GM10266 (cell line): ENCODE measurements at regions not wholly inside any gene's neighbourhood (a gene's known extent, or its start where the extent isn't known, plus 50 kb on each side); places are given as distances from the start of the nearest gene placed in this dataset.

ENCODE experiments used
- DNase-seq: peaks from one replicate; pipeline ENCODE4 v3.0.0; 2012; ENCODE audit errors: extremely low spot score
- TF ChIP-seq, protein P1 (sequence below): IDR thresholded peaks from 2 replicates; pipeline ENCODE4 v1.5.1; 2012; ENCODE audit warnings: mild to moderate bottlenecking, low read depth; ENCODE audit not compliant: control insufficient read depth, insufficient read depth; ENCODE audit errors: missing control alignments

DNA sequence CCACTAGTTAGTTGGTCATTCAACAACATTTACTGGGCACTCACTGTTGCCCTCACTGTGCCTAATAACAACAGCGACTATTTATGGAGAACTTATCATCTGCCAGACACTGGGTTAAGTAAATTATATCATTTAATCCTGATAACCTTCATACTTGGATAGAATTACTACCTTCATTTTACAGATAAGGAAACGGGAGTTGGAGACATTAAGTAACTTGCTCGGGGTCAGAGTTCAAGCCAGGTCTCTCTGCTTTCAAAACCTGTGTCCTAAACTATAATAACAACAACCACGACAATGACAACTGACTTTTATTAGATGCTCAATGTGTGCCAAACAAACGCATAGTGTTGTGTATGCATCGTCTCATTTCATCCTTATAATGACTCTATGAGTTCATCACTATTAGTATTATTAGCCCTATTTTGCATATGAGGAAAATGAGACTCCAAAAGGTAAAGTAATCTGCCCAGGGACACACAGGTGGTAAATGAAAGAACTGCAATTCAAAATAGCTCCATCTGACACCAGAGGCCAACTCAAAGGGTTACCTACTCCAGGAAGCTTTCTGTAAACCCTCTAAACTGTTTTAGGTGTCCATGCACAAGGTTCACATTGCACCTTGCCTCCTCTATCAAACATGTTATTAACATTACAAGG is 98.4 kb upstream of the ACSL4 start:
- DNase-seq: no peak
- TF ChIP-seq, protein P1, sequence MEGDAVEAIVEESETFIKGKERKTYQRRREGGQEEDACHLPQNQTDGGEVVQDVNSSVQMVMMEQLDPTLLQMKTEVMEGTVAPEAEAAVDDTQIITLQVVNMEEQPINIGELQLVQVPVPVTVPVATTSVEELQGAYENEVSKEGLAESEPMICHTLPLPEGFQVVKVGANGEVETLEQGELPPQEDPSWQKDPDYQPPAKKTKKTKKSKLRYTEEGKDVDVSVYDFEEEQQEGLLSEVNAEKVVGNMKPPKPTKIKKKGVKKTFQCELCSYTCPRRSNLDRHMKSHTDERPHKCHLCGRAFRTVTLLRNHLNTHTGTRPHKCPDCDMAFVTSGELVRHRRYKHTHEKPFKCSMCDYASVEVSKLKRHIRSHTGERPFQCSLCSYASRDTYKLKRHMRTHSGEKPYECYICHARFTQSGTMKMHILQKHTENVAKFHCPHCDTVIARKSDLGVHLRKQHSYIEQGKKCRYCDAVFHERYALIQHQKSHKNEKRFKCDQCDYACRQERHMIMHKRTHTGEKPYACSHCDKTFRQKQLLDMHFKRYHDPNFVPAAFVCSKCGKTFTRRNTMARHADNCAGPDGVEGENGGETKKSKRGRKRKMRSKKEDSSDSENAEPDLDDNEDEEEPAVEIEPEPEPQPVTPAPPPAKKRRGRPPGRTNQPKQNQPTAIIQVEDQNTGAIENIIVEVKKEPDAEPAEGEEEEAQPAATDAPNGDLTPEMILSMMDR: no peak

DNA sequence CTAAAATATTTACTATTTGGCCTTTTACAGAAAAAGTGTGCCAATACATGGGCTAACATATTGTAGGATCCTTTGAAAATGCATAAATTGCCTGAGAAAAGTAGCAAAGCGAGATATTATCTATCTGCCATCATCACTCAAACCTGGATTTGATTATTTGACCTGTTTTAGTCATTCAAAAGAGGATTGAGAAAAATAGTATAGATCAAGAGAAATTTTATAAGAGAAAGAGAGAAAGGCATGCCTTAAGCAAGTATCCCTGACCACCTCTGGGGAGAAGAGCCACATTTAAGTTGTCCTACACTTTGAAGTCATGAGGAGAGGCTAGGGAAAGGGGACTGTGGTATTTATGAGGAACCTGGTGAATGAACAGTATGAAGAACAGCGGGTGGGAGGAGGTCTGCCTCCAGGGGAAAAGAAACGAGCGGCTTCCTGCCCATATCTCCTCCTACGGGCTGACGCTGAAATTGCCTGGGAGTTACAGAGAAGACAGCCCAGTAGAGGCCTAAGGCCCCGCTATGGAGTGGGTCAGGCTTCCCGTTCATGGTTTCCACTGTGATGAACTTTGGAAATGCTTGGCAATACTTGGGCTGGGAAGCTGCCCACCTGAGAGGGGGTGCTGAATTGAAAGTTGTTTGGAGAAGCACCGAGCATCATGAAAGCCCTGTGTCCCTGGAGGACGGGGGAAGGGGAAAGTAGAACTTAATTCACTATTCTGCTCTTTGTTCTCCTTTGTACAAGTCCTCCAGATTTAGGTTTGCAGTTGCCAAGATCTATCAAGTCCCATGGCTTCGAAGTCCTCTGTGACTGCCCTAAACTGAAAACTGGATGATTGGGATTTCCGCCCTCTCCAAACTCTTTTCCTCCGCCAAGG is 106.9 kb upstream of the ACSL4 start:
- DNase-seq: no peak
- TF ChIP-seq, protein P1: no peak

DNA sequence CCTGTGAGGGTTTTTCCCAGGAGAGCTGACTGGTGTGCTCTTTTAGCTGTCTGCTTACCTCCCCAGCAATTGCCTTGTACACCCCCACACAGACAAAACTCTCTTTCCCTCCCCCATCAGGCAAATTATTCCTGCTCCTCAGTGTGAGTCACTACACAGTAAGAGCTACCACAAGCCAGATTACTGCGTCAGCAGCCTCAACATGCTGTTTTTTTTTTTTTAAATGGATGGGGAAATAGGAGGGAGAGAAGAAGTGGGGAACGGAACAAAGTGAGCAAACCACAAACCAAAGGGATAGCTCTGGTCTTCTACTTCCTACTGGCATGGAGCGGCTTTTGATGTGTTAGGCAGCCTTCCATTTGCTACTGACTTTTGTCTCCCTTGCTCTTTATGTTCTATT is 107.5 kb upstream of the ACSL4 start:
- TF ChIP-seq, protein P1: no peak
- no peak for DNase-seq

DNA sequence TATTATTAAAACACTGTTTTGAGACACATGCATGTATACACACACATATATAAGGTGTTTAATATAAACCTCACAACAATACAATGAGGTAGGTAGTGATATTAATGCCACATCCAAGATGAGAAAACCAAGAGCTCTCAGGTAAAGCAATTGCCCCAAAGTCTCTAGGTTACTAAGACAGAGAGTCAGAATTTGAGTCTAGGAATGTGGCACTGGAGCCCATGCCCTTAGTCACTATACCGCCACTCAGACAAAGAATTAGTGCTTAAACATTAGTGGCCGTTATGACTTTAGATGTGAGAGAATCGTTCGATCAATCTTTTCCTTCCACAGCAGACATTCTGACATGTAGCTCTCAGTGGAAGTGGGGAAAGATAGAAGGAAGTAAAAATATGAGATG is 108.2 kb upstream of the ACSL4 start:
- DNase-seq: no peak
- TF ChIP-seq, protein P1: no peak

DNA sequence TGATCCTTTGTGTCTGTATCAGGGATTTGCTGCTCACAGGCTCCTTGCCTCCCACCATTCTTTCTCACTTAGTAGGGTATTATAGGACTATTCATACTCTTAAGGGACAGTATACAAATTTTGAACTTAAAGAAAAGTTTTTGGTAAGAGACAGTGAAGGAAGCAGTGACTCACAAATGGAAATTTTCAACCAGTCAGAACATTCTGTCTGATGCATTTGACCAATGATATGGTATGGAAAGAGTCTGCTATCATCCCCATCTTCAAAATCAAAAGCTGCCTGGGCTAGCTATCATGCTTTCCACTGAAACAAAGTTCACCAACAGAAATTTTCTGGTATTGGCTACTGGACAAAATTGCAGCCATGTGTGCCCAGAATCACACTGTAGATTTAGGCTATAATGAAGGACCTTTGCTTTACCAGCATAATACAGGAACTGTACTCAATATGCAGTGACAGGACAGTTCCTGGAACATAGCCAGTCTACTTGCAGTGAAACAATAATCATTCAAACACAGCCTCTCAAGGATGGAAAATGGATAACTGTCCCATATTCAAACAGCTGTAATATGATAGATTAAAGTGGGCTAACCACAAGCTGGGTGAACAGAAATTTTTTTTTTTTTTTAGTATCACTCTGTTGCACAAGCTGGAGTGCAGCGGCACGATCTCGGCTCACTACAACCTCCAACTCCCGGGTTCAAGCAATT is 109.0 kb upstream of the ACSL4 start:
- no peak for DNase-seq
- TF ChIP-seq, protein P1: no peak

DNA sequence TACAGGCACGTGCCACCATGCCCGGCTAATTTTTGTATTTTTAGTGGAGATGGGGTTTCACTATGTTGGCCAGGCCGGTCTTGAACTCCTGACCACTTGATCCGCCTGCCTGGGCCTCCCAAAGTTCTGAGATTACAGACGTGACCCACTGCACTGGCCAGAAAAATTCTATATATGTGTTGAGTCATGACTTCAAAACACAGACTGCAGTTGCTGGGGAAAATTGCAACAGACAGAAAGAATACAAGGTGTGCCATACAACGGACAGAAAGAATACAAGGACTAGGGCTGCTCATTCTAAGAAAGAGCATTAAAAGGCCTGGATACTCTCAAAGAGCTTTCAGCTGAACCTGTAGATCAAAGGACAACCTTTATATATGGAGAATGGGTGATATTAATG is 109.6 kb upstream of the ACSL4 start:
- no peak for DNase-seq
- TF ChIP-seq, protein P1: no peak
